H9 (cell line): ENCODE measurements at regions not wholly inside any gene's neighbourhood (a gene's known extent, or its start where the extent isn't known, plus 50 kb on each side); places are given as distances from the start of the nearest gene placed in this dataset.

Experiments
- DNase-seq: peaks from one replicate; pipeline ENCODE4 v3.0.0-alpha.2; 2017
- H2AFZ ChIP-seq: one replicate; pipeline ENCODE4 v1.6.1; 2013; ENCODE audit warnings: mild to moderate bottlenecking, low read length, control low read depth, moderate library complexity
- H2AK5ac ChIP-seq: 2 replicates; pipeline ENCODE4 v1.6.1; 2013; ENCODE audit warnings: low read length, control low read depth, mixed read lengths; ENCODE audit not compliant: insufficient read length
- H2BK120ac ChIP-seq: one replicate; pipeline ENCODE4 v1.6.1; 2013; ENCODE audit warnings: low read depth, mild to moderate bottlenecking, low read length, control low read depth, inconsistent platforms; ENCODE audit not compliant: poor library complexity, severe bottlenecking
- H2BK12ac ChIP-seq: 2 replicates; pipeline ENCODE4 v1.6.1; 2013; ENCODE audit warnings: low read length, control low read depth, mixed read lengths, low read depth; ENCODE audit not compliant: insufficient read length
- H2BK15ac ChIP-seq: 2 replicates; pipeline ENCODE4 v1.6.1; 2013; ENCODE audit warnings: low read depth, low read length, control low read depth
- H2BK20ac ChIP-seq: one replicate; pipeline ENCODE4 v1.6.1; 2013; ENCODE audit warnings: low read depth, mild to moderate bottlenecking, low read length, control low read depth, inconsistent platforms; ENCODE audit not compliant: poor library complexity, severe bottlenecking
- H2BK5ac ChIP-seq: 2 replicates; pipeline ENCODE4 v1.6.1; 2013; ENCODE audit warnings: low read length, control low read depth, mixed read lengths; ENCODE audit not compliant: insufficient read length
- H3K14ac ChIP-seq: 2 replicates; pipeline ENCODE4 v1.6.1; 2013; ENCODE audit warnings: low read length, control low read depth; ENCODE audit not compliant: insufficient read depth
- H3K18ac ChIP-seq: 2 replicates; pipeline ENCODE4 v1.6.1; 2013; ENCODE audit warnings: low read depth, mild to moderate bottlenecking, mixed read lengths, low read length, control low read depth; ENCODE audit not compliant: insufficient read length
- H3K23ac ChIP-seq: 2 replicates; pipeline ENCODE4 v1.6.1; 2013; ENCODE audit warnings: low read length, control low read depth, mixed read lengths, low read depth; ENCODE audit not compliant: insufficient read length
- H3K23me2 ChIP-seq: 2 replicates; pipeline ENCODE4 v1.6.1; 2013; ENCODE audit warnings: low read depth, mild to moderate bottlenecking, mixed read lengths, low read length, control low read depth; ENCODE audit not compliant: insufficient read length, poor library complexity, severe bottlenecking
- H3K27ac ChIP-seq: 2 replicates; pipeline ENCODE4 v1.5.1; 2013; ENCODE audit warnings: low read length, control low read depth, mixed read lengths, low read depth; ENCODE audit not compliant: insufficient read length
- H3K27me3 ChIP-seq: 2 replicates; pipeline ENCODE4 v1.6.1; 2013; ENCODE audit warnings: low read length, control low read depth, inconsistent platforms; ENCODE audit not compliant: insufficient read depth
- H3K4ac ChIP-seq: 2 replicates; pipeline ENCODE4 v1.6.1; 2013; ENCODE audit warnings: low read depth, mild to moderate bottlenecking, control low read depth, inconsistent platforms, low read length, moderate library complexity
- H3K4me1 ChIP-seq: 2 replicates; pipeline ENCODE4 v1.6.1; 2013; ENCODE audit warnings: low read length, control low read depth, inconsistent platforms; ENCODE audit not compliant: insufficient read depth
- H3K4me2 ChIP-seq: 2 replicates; pipeline ENCODE4 v1.6.1; 2013; ENCODE audit warnings: low read length, control low read depth, mixed read lengths; ENCODE audit not compliant: insufficient read length, insufficient read depth
- H3K56ac ChIP-seq: 2 replicates; pipeline ENCODE4 v1.6.1; 2013; ENCODE audit warnings: low read depth, mild to moderate bottlenecking, mixed read lengths, low read length, control low read depth; ENCODE audit not compliant: insufficient read length
- H3K79me1 ChIP-seq: 2 replicates; pipeline ENCODE4 v1.6.1; 2013; ENCODE audit warnings: low read depth, mild to moderate bottlenecking, moderate library complexity, low read length, control low read depth, inconsistent platforms; ENCODE audit not compliant: insufficient read depth, poor library complexity, severe bottlenecking
- H3K79me2 ChIP-seq: 2 replicates; pipeline ENCODE4 v1.6.1; 2013; ENCODE audit warnings: low read length, control low read depth, inconsistent platforms; ENCODE audit not compliant: insufficient read depth
- H3K9ac ChIP-seq: 2 replicates; pipeline ENCODE4 v1.6.1; 2013; ENCODE audit warnings: low read length, control low read depth, mixed read lengths; ENCODE audit not compliant: insufficient read length; ENCODE audit errors: extremely low read depth
- H3K9me3 ChIP-seq: one replicate; pipeline ENCODE4 v1.6.1; 2013; ENCODE audit warnings: low read depth, low read length, inconsistent platforms; ENCODE audit not compliant: control insufficient read depth
- H3T11ph ChIP-seq: one replicate; pipeline ENCODE4 v1.6.1; 2013; ENCODE audit warnings: mild to moderate bottlenecking, low read length, control low read depth, inconsistent platforms
- H4K20me1 ChIP-seq: one replicate; pipeline ENCODE4 v1.6.1; 2013; ENCODE audit not compliant: control insufficient read depth, insufficient read length, insufficient read depth
- H4K5ac ChIP-seq: 2 replicates; pipeline ENCODE4 v1.6.1; 2013; ENCODE audit warnings: low read depth, mild to moderate bottlenecking, mixed read lengths, low read length, control low read depth; ENCODE audit not compliant: insufficient read length
- H4K8ac ChIP-seq: replicated peaks from 2 replicates; pipeline ENCODE4 v1.6.1; 2013; ENCODE audit warnings: low read length, control low read depth, mixed read lengths, low read depth; ENCODE audit not compliant: insufficient read length
- H4K91ac ChIP-seq: 2 replicates; pipeline ENCODE4 v1.6.1; 2013; ENCODE audit warnings: low read depth, mild to moderate bottlenecking, moderate library complexity, mixed read lengths, low read length, control low read depth; ENCODE audit not compliant: insufficient read length
- H3K27ac Mint-ChIP-seq, 3 experiments: 2 replicates in 2 of 3; 3 replicates in 1 of 3; pipeline ENCODE4 v1.8.0; 2020 to 2021; ENCODE audit warnings: mixed read lengths in 3 of 3, mild to moderate bottlenecking in 1 of 3, moderate library complexity in 1 of 3
- H3K27me3 Mint-ChIP-seq: 2 replicates; pipeline ENCODE4 v1.8.0; 2021; ENCODE audit warnings: low read depth, mild to moderate bottlenecking, moderate library complexity, mixed read lengths
- H3K36me3 Mint-ChIP-seq, 3 experiments: 2 replicates in 2 of 3; 3 replicates in 1 of 3; pipeline ENCODE4 v1.8.0; 2020 to 2021; ENCODE audit warnings: low read depth in 3 of 3, mixed read lengths in 3 of 3; ENCODE audit not compliant: insufficient read depth in 1 of 3
- H3K4me1 Mint-ChIP-seq, 2 experiments: 2 replicates each; pipeline ENCODE4 v1.8.0; 2020; ENCODE audit warnings: mixed read lengths in 2 of 2
- H3K4me3 Mint-ChIP-seq, 2 experiments: 2 replicates in 1 of 2; 3 replicates in 1 of 2; pipeline ENCODE4 v1.8.0; 2020 to 2021; ENCODE audit warnings: mild to moderate bottlenecking in 2 of 2, mixed read lengths in 2 of 2, moderate library complexity in 1 of 2
- H3K9me3 Mint-ChIP-seq, 2 experiments: 2 replicates in 1 of 2; 3 replicates in 1 of 2; pipeline ENCODE4 v1.8.0; 2020; ENCODE audit warnings: mild to moderate bottlenecking in 2 of 2, mixed read lengths in 2 of 2, moderate library complexity in 1 of 2
- CTCF ChIP-seq: fragments of 200-600 bp; sonication (generic); conservative IDR thresholded peaks from 3 replicates; pipeline ENCODE4 v1.8.0; 2021; ENCODE audit warnings: antibody characterized with exemption, mild to moderate bottlenecking
- WGBS: extraction: QIAGEN DNeasy Blood & Tissue Kit; methylation state at CpG from one replicate; pipeline ENCODE4 v1.1.7; 2013; ENCODE audit warnings: missing lambda C conversion rate, low lambda C conversion rate, mixed read lengths; ENCODE audit not compliant: insufficient read length; ENCODE audit errors: extremely low coverage; 5-methylcytosine and 5-hydroxymethylcytosine counted together

GRCh38 chr7:16178585-16178984 is 242.8 kb downstream of the CRPPA start:
- Mint-ChIP-seq H3K4me1 (no peaks in the 10 kb centered on the region), H3K9me3 (no peaks in the 10 kb centered on the region), H3K27me3 (no peaks in the 10 kb centered on the region), H3K27ac (no peak overlapping the region), H3K36me3 (no peaks in the 10 kb centered on the region), H3K4me3 (no peak overlapping the region)
- H3K4me1 ChIP-seq: no peaks in the 10 kb centered on the region
- H3K79me2 ChIP-seq: no peaks in the 10 kb centered on the region
- WGBS: no CpG with 5 or more reads among the region's 2 CpGs
- no peak overlapping the region for H2BK120ac ChIP-seq
- H2BK20ac ChIP-seq: no peak overlapping the region
- no peak overlapping the region for H3K14ac ChIP-seq
- H2BK5ac ChIP-seq: no peak overlapping the region
- no peak overlapping the region for H2AK5ac ChIP-seq
- no peak for DNase-seq
- H3K79me1 ChIP-seq: no peaks in the 10 kb centered on the region
- H3K27me3 ChIP-seq: no peaks in the 10 kb centered on the region
- H3K9me3 ChIP-seq: no peaks in the 10 kb centered on the region
- H3T11ph ChIP-seq: no peak overlapping the region
- no peaks in the 10 kb centered on the region for H3K23me2 ChIP-seq
- H3K9ac ChIP-seq: no peak overlapping the region
- H3K27ac ChIP-seq: no peak overlapping the region
- no peak overlapping the region for H3K4ac ChIP-seq
- no peak overlapping the region for H4K5ac ChIP-seq
- H4K8ac ChIP-seq: no peak overlapping the region
- H4K91ac ChIP-seq: no peak overlapping the region
- no peak for TF ChIP-seq CTCF
- no peak overlapping the region for H2BK12ac ChIP-seq
- H2AFZ ChIP-seq: no peak overlapping the region
- no peak overlapping the region for H3K18ac ChIP-seq
- H4K20me1 ChIP-seq: no peaks in the 10 kb centered on the region
- H3K4me2 ChIP-seq: no peak overlapping the region
- no peak overlapping the region for H2BK15ac ChIP-seq
- no peak overlapping the region for H3K23ac ChIP-seq
- H3K56ac ChIP-seq: no peak overlapping the region
